ENCODE measurements at regions not wholly inside any gene's neighbourhood (a gene's known extent, or its start where the extent isn't known, plus 50 kb on each side); places are given as distances from the start of the nearest gene placed in this dataset.
"Not testable (repeated sequence)": the region's sequence is repeated elsewhere in the genome, so short reads cannot be mapped to it uniquely, and the experiment has no call there.

DNA sequence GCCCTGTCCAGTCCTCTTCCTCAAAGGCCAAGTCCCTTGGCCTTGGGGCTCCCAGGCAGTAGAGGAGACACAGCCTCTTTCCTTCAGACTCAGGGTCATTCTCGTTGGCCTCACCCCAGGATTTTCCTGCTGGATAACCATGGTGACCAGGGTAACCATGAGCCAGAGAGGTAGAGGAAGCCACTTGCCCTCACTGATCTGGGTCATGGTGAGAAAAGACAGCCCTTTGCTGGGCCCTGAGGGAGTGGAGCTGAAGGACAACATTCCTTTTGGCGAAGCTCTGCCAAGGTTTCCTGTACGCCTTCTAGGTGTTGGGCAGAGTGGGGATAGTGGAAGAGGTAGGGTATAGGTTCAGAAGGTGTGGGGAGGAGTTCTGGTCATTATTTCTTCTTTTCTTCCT, 53.1 kb upstream of the WNT4 start:
- no peak for DNase-seq

DNA sequence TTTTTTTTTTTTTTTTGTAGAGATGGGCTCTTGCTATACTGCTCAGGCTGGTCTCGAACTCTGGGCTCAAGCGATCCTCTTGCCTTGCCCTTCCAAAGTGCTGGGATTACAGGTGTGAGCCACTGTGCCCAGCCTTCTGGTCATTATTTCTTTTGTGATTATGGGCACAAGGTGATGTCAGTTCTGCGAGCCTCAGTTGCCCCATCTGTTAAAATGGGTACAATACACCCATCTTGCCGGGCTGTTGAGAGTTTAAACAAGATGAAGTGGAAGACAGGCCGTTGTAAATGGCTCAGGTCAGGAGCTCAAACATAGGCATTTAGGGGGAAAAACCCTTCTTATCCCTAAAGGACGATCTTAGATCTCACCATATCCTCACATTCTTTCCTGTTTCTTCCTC, 53.7 kb upstream of the WNT4 start:
- no peak for DNase-seq

DNA sequence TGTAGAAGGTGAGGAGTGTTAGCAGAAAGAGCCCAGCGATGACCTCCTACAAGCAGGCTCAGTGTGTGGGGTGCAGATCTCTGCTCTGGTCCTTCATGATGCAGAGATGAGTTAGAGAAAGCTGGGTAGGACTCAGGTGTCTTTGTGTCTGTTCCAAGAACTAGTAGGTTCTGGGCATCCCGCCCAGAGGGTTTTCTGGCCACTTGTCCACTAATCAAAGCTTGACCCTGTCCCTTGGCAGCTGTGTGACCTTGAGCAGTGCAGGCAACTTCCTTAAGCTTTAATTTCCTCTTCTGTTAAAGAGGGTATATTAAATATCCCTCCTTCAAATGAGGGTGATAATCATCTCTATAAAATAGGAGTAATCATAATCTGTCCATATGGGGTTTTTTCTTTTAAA, 54.7 kb upstream of the WNT4 start:
- DNase-seq: no peak

DNA sequence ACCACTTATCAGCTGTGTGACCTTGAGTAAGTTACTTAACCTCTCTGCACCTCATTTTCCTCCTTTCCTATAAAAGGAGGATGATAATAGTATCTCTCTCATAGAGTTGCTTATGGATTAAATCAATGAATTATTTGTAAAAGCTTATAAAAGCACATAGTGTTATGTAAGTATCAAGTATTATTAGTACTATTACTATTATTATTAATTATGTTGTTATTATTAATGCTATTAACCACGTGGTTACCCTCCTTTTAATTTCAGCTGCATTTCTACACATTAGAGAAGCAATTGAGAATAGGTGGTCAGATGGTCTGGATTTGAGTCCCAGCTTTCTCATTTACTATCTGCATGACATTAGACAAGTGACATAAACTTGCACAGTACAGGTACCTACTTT, 58.1 kb upstream of the WNT4 start:
- DNase-seq: no peak

DNA sequence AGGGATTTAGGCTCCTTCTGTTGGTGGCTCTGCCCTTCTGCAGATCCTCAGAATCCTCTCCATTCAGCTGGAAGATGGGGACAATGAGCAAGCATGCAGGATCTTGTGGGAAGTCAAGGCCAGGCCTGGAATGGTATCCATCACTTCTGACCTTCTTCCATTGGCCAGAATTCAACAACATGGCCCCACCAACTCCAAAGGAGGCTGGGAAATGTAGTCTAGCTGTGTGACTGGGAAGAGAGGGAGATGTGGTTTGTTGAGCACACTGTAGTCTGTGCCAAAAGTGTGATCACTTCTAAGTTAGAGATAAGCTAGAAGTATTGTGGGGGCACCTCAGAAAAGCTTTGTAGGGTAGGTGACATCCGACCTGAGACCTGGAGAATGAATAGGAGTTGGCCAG, 60.4 kb upstream of the WNT4 start:
- DNase-seq: no peak

DNA sequence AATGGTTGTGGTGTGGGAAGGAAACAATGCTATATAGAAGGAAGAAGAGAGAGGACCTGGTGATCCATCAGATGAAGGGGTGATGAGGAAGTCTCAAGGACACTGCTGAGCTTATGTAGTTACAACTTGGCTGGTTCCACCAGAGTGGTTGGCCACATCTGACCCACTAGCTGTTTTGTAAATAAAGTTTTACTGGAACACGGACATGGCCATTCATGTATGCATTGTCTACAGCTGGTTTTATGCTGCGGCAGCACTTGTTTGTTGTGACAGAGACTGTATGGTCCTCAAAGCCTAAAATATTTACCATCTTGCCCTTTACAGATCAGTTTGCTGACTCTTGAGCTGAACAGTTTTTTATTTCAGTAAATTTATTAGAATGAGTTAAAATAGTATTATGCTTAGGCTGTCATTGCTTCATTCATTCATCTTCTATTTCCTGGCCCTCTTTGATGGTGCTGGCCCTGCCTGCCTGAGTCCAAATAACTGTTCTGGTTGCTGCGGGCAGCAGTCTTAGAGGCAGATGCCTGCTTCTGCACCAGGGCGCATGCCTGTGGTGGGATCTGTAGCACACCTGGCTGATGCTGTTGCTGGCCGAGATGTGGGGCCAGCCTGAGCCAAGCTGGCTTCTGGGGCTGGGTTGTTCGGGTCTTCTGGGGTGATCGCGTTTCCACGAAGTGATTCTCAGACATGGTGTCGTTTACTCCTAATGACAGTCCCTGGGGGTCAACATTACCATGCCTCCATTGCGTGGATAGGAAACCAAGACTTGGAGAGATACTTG, 61.4 kb upstream of the WNT4 start:
- DNase-seq: no peak

DNA sequence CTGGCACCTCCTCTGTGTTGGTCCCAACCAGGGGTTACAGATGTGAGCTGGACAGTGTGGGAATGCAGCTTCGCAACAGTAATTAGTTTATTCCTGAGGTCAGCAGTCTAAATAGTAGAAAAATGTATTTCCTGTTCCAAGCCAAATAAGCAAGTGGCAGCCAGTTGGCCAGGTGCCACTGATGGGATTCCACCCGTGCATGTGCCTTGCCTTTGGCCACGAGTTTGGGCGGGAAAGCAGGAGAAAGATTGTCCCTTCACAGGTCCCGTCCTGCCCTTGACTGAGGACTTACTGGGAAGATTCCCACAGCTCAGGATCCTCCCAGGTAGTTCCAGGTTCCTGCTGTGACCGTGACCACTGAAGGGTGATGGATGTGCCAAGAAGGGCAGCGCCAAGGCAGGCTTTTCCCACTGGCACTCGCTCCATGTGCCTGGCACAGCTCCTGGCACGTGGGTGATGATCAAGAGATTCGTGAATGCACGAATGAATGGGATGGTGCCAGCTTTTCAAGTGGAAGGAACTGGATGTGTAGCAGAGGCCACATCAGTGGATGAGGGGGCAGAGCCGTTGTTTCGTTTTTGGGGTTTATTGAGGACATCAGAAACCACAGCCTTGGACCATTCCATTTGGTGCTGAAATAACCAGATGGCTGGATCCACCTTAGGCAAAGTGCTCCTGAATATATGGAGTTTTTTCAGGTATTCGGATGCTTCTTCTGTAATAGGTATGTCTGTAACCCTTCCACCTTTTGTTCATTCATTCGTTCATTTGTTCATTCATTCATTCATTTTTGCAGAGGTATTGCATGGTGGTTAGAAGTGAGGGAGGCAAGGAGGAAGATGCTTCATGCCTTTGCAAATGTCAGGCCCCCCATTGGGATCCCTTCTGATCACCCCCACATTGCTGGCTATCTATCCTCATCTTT, 62.4 kb upstream of the WNT4 start:
- DNase-seq: no peak

DNA sequence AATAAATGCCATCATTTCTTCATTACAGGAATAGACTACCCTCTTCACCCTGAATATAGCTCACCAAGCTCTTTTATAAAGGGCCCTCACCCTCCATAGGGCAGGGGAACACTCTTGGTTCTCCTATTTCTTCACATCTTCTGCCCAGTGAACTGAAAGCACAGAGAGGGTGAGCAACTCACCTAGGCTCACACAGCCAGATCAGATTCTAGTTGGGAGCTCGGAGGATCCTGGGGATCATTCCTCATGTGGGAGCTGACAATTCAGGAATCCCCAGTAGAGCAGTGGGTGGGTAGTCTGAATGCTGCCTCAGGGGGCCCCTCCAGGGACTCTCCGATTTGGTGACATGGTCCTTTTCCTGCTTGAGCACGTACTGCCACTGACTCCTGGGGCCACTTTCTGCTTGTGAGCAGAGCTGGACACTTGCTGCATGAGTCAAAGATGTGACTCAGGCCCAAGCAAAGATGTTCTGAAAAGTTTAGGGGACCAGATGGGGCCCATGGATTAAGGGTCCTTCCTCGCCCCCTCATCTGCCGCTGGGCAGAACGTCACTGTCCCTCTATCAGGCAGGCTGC, 63.7 kb upstream of the WNT4 start:
- no peak for DNase-seq

DNA sequence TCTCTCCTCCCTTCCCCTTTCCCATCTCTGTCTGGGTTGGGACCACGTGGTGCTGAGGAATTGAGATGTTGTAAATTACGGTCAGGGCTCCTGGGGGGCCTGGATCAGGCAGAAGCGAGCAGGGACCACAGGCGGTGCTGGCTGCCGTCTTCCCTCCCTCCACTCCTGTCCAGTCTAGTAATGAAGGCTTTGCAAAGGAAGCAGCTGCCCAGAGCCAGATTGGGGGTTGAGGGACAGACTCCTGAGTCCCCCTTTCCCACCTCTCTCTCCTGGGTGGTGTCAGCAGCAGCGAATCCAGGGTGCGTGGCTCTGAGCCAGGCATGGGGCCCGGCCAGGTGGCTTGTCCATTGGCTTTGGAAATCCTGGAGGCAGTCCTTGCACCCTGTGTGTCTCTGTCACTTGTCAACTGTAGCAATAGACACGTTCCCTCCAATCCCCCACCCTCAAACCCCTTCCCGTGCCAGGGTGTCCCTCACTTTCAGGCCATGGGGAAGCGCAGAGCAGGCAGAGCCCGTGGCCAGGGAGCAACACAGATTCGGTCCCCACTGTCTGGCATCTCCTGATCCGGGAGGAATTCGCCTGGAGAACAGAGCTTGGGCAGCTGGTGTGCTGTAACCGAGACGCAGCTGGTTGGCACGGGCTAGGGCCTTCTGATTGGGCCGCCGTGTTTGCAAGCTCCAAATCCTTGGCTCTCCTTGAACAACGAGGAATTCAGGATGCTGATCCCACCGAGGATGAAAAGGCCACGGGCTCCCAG, 64.8 kb upstream of the WNT4 start:
- no peak for DNase-seq

DNA sequence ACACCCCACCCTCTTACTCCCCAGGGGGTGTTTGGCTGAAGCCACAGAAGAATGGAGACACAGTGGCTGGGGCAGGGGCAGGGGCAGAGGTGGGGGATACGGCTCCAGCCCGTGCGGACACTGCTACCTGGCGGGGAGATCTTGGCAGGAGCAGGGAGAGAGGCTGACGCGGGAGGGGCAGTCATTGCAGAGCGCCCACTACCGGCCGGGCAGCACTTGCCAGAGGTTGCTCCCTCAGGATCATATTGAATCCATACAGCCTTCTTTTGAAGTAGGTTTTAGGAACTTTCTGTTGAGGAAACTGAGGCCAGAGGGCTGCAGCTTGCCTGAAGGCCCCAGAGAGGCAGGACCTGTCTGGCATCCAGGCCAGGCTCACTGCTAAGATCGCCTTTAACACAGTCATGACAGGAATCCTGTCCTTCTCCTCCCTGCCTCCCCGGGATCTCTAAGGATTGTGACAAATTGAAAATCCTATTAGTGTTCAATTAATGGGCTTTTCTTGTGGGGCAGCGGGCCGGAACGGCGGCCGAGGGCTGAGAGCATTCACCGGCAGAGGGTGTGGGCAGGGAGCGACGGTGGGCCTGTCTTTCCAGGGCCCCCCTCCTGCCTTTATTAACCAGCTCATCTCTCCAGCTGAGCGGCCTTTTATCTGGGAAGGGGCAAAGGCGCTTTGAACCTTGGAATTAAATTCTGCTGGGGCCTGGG, 65.5 kb upstream of the WNT4 start:
- no peak for DNase-seq

DNA sequence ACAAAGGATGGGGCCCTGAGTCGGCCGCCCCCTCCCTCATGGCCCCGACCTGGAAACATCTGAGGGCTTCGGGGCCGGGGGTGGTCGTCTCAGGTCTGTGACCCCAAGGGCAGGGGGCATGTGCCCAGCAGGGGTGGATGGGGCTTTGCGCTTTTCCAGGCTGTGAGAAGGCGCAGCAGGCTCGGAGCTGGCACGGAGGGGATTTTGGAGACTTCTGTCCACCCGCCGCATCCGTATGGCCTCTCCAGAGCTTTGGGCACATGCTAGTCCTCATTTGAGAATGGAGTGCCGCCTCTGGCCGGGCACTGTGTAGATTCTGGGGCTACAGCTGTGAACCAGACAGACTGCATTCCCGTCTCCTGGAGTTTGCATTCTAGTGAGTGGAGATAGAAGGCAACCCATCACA, 66.1 kb upstream of the WNT4 start:
- DNase-seq: no peak

DNA sequence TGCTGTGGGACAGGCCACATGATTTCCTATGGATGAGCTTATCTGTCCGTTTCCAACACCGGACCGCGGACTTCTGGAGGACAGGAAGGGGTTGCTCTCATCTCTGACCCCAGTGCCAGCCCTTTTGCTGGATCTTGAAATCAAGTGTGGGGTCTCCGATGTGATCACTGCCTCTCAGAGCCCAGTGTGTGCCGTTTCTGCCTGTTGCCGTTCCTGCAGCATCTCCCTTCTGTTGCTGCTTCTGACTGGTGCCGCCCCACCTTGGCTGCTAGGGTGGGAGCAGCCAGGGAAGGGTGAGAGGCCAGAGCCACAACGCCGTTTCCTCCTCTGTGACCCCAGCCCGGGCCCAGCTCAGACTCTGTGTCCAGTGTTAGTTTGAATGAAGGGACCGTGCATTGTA, 67.3 kb upstream of the WNT4 start:
- DNase-seq: no peak

DNA sequence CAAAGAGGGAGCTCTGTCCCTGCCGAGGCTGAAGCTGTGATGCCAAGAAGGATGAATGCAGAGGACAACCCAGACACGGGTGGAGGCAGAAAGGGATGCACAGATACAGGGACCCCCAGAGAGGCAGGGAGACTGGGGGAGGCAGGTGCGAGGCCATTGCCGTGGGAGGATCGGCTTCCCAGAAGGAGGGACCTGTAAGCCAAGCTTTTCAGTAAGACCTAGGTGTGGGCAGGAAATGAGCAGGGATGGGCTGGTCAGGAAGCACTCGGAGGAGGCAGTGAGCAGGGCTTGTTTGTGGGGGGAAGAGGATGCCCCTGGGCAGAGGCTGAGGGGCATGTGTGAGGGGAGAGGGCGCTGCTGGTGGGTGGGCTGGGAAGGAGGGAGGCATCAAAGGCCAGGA, 67.7 kb upstream of the WNT4 start:
- no peak for DNase-seq

DNA sequence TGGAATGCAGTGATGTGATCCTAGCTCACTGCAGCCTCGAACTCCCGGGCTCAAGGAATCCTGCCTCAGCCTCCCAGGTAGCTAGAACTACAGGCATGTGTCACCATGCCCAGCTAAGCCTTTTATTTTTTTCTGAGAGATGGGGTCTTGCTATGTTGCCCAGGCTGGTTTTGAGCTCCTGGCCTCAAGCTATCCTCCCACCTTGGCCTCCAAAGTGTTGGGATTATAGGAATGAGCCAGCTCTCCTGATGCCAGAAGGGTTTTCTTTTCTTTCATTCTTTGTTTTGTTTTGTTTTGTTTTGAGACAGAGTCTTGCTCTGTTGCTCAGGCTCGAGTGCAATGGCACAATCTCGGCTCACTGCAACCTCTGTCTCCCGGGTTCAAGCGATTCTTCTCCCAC, 68.6 kb upstream of the WNT4 start:
- DNase-seq: not testable (repeated sequence)

DNA sequence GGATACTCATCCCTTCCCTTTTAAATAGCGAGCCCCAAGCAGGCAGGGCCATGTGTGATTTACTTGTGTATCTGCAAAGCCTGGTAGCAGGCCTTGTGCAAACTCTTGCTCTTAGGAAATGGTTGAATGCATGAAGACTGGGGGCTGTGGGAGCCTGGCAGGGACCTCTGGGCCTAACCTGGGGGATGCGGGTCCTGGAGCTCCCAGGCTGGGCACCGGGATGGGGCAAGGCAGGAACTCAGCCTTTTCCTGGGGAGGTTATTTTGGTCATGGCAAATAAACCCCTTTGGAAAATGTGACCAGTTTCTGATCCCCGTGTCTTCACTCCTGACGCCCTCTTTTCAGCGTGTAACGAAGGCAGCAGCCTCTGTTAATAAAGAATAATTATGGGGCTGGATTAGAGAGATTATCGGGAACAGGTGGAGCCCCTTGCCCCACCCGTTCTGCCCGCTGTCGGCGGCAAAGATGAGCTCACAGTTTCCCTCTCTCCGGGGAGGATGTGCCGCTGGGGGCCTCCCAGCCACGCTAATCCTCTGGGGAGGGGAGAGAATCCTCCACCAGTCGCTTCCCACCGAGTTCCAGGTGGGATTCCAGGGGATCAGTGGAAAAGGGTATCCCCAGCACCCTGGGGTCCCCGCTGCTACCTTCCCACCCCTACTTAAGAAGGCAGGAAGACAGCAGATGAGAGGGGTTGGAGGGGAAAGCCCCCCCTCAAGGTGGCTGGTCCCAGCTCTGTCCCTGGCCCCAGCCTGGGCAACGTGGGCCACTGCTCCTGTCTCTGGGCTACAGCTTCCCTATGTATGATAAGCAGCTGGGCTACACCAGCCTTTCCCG, 69.7 kb upstream of the WNT4 start:
- no peak for DNase-seq

DNA sequence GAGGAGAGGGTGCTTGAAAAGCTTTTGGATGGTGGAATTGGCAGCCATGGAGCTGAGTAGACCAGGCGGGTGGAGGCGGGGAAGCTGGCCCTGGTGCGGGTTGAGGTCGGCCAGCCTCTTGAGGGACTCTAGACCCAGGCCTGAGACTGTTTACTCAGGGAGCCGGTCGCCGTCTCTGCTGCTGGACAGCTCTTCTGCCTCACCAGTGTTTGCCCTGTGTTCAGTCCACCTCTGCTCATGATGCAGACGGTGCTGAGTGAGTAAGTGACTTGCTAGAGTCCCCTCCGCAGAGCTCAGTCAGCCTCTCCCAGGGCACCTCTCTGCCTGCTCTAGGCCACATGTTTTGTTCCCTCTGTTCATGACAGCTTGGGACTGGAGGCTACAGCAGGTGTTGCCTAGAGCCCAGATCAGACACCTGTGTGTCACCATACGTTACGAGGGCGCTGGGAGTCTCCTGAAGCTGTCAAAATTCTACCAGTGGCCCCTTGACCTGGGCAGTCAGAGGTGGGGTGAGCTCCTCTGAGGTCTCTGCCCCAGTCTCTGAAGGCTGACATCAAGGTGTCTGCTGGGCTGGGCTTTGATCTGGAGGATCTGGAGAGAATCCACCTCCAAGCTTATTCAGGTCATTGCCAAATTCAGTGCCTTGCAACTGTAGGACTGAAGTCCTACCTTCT, 73.5 kb upstream of the WNT4 start:
- DNase-seq: no peak

DNA sequence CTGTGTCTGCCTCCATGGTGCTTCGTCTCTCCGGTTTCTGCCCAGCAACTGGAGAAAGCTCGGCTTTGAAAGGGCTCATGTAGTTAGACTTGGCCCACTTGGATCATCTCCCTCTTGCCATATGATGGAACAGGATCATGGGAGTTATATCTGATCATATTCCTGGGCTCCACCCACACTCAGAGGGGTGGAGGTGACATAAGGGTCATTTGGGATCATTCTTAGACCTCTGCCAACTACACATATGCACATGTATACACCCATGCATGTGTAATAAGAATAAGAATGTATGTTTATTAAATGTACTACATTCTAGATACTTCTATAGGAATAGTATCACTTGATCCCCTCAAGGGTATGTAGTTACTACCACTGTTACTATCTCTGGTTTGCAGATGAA, 74.1 kb upstream of the WNT4 start:
- no peak for DNase-seq

DNA sequence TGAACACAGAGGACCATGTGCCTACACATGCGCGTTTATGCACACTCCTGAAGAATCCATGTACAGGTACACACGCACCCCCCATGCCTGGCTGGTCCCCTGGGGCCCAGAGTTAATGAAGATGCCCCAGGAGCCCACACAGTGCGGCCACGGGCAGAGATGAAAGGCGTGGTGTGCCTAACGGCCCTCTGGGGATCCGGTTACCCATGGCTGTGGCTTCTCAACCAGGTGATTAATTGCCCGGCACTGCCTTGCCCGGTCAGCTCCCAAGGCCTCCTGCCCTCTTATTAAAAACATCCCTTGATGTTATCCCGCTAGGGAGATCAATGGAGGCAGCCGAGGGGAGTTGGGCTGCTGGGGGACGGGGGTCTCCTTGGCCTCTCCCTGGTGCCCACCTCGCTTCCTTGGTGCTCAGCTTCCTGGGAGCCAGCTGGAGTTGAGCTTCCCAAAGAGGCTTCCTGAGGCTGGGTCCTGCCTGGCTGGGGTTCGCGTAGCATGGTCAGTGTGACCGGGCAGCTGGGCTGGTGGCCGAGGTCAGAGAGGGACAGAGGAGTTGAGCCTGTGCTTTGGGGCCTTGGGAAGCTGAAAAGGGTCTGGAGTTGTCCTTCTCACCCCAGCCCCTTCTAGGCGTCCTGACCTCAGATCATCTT, 75.0 kb upstream of the WNT4 start:
- no peak for DNase-seq

DNA sequence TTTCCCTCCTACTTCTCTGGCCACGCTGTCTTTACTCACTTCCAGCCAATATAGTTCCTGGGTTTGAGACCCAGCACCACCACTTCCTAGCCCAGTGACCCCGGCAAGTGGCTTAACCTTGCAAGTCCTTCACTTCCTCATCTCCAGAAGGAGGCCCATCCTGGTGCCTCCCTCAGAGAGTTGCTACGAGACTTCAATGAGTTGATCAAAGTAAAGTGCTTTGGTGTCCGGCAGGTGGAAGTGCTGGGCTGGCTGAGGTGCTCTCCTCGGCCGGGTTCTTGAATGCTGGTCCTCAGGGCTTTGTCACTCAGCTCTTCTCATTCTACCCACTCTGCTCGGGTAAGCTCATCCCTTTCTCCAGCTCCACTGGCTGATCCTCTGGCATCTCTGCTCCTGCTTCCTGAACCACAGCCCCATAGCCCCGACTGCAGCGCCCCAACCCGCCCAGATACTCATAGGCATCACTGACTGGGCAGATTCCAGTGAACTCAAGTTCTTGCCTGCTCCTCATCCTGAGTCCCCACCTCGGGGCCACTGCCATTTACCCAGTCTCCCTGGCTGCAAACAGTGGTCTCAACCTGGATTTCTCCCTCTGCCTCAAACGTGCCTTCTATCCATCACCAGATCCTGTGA, 75.8 kb upstream of the WNT4 start:
- no peak for DNase-seq

DNA sequence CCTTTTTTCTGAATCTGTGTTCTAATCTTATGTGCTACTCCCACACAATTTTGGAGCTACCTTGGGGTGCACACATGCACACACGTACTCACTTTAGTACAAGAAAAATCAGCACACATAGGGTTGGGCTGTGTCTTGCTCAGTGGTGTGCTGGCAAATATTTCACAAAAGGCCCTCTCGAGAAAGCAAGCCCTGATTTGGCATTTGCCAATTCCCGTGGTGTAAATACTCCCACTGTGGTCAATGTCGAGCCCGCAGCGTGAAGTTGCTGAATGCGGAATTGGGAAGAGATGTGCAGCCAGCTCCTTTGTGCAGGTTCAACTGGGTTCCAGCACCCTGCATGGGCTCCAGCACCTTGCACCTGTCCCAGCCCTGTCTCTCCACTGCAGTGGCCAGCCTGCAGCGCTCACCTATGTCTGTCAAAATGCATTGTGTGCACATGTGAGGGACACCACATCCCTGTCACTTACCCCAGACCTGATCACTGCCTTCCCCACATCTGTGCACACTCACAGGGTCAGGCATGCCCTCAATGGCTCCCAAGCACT, 78.4 kb upstream of the WNT4 start:
- DNase-seq: no peak

All from T1000 (cell line).